ENCODE measurements at regions not wholly inside any gene's neighbourhood (a gene's known extent, or its start where the extent isn't known, plus 50 kb on each side); places are given as distances from the start of the nearest gene placed in this dataset.
"Not testable (repeated sequence)": the region's sequence is repeated elsewhere in the genome, so short reads cannot be mapped to it uniquely, and the experiment has no call there.

DNA sequence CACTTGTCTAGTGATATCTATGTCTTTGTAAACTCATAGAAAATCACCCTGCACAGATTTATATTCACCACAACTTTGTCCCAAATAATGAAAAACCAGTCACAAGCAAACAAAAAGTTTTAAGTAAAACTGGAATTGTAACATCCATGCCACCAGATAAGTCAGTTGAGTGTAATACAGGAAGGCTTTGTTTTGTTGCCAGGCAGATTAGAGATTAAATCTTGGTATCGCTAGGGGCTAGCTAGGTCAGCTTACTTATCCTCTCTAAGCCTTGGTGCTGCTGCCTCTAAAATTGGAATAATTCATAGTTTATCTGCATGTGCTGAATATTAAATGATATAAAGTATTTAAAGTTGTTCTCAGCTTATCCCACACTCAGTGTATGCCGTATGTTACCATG is 1062.5 kb downstream of the CDH9 start:
- DNase-seq (ENCODE audit: low spot score), result no peak

DNA sequence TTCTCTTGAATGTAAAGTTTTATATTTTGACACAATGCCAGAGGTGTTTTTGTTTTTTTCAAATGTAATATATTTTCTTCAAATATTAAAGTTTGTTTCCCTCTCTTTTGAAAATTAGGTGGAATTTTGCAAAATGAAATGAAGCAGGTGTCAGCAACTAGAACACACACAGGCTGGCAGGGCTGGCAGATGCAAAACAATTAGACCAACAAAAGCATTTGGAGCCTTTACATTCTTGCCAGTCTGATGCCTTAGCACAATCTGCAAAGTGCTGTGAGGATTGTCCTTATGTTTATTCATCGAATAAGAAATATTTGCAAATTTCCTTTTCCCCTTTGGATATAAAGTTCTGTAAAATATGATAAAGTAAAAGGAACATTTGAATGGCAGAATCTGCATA is 1063.9 kb downstream of the CDH9 start:
- no peak for DNase-seq (ENCODE audit: low spot score)

DNA sequence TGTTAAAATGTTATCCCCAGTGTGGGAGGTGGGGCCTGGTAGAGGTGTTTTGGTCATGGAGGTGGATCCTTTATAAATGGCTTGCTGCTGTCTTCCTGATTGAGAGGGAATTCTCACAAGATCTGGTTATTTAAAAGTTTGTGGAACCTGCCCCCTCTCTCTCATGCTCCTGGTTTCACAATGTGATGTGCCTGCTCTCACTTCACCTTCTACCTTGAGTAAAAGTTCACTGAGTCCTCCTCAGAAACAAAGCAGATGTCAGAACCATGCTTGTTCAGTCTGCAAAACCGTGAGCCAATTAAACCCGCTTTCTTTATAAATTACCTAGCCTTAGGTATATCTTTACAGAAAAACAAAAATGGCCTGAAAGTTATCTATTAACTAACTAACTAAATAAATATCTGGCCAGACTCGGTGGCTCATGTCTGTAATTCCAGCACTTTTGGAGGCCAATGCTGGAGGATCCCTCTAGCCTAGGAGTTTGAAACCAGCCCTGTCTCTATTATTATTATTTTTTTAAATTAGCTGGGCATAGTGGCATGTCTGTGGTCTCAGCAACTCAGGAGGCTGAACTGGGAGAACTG is 1067.4 kb downstream of the CDH9 start:
- no peak for DNase-seq (ENCODE audit: low spot score)

DNA sequence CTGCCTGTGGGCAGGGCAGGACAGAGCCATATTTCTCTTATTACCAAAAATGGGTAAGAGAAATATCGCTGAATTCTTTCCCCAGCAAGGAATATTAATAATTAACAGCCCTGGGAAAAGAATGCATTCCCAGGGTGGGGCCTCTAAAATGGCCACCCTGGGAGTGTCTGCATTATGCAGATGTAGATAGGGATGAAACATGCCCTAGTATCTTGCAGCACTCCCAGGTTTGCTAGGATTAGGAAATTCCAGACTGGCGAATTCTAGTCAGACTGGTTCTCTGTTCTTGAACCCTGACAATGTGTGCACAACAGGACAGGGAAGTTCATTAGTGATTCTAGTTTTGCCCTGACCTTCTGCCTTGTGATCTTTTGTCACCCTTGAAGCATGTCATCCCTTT is 1069.3 kb downstream of the CDH9 start:
- not testable (repeated sequence) for DNase-seq (ENCODE audit: low spot score)

DNA sequence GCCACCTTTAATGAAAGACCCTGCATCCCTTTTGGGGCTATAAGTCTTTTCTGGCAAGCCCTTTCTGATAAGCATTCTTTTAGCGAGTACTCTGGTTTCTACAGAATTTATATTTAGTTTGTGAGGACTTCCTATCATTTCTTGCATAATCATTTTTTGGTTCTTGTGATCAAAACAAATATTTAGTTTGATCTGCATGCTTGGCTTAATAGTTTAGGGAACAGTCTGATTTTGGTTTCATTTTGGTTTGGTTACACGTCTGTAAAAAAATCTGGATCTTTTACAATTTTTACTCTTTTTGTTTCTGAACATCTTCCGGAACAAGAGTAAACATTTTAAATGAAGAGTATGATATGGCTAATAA is 1074.4 kb downstream of the CDH9 start:
- no peak for DNase-seq (ENCODE audit: low spot score)

- DNase-seq (ENCODE audit: low spot score), result no peak
Observed at GRCh38 chr5:25963251-25964008, 1075.0 kb downstream of the CDH9 start.

GRCh38 chr5:25955337-25955736 is 1083.0 kb downstream of the CDH9 start:
- no peak for DNase-seq (ENCODE audit: low spot score)

DNA sequence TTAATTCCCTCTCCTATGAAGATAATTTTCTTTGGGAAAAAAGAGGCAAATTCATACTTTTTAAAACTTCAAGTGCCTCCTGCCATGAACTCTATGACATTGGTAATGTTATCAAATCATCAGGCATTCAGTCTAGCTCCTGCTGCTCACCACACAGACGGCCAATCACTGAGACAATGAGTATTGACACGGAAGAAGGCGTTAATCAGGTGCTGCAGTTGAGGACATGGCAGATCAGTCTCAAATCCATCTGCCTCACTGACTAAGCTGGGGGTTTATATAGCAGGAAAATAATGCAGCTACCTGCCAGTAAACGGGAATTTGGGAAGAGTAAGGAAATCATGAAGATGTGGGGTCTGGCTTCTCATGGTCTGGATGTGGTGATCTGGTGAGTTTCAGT is 1087.7 kb downstream of the CDH9 start:
- no peak for DNase-seq (ENCODE audit: low spot score)

DNA sequence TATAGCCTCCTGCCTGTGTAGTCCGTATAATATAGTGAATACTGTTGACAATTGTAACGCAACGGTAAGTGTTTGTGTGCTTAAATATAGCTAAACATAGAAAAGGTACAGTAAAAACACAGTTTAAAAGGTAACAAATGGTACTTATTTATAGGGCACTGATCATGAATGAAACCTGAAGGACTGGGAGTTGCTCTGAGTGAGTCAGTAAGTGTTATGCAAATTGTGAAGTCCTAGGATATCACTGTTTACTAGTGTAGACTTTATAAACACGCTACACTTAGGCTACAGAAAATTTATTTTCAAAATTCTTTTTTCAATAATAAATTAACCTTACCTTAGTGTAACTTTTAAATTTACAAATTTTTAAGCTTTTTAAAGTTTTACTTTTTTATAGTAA is 1090.1 kb downstream of the CDH9 start:
- DNase-seq (ENCODE audit: low spot score), result no peak

GRCh38 chr5:25944786-25945185 is 1093.6 kb downstream of the CDH9 start:
- no peak for DNase-seq (ENCODE audit: low spot score)

DNA sequence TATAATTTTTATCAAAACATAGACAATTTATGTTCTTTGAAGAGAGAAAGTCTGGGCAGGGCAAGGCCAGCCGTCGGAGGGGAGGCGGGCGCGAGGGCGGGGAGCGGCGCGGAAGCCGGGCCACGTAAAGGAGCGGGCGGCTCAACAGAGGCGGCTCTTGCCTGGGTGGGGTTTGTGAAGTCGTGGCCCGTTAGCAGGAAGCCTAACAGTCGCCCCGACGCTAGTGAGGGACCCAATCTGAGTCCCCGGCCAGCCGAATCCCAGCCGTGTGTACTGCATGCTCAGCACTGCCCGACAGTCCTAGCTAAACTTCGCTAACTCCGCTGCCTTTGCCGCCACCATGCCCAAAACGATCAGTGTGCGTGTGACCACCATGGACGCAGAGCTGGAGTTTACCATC is 1129.2 kb downstream of the CDH9 start:
- no peak for DNase-seq (ENCODE audit: low spot score)

- DNase-seq (ENCODE audit: low spot score), result no peak
Observed at GRCh38 chr5:25905646-25906045, 1132.7 kb downstream of the CDH9 start.

GRCh38 chr5:25892211-25892610 is 1146.2 kb downstream of the CDH9 start:
- no peak for DNase-seq (ENCODE audit: low spot score)

- DNase-seq (ENCODE audit: low spot score), result no peak
Observed at GRCh38 chr5:25891691-25892090, 1146.7 kb downstream of the CDH9 start.

DNA sequence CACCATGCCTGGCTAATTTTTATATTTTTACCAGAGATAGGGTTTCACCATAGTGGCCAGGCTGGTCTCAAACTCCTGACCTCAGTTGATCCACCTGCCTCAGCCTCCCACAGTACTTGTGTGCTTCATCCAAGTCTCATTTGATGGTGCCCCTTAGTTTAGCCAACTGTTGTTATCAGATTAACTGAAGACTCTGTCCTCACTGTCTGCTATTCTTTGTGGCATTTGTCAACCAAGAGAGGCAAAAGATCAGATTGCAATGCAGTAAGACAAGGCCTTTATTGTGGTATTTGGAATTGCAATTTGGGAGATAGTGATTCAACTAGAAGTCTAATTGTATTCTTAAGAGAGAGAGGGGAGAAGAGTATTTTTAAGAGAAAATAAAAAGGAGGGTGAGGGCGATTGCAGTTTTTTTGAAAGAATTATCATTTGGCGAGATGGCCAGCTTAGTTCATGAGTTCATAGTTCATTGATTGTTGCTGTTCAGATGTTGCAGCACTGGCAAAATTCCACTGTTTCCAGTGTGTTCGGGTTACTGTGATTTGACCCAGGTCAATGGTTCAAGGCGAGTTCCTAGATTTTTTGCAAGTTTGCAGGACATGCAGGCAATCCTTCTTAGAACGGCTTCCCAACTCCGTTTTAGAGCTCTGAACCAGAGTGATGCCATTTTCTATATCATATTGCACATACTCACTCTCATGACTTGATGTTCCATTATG is 1156.9 kb downstream of the CDH9 start:
- DNase-seq (ENCODE audit: low spot score), result no peak

DNA sequence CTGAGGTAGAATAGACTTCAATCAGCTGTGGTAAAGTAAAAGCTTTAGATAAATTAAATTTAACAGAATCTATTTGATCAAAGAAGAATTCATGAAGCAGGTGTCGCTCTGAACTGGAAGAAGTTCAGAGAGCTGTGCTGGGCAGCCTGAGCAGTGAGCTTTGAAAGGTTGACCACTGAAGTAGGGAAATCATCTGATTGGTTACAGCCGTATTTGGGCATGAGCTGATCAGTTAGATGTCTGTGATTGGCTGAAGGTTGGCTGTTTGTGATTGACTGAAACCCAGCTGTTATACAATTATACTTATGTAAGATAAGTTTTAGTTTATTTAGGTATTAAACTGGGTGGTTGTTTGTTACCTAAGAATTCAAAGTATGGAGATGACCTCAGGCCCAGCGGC is 1174.6 kb downstream of the CDH9 start:
- DNase-seq (ENCODE audit: low spot score), result no peak

DNA sequence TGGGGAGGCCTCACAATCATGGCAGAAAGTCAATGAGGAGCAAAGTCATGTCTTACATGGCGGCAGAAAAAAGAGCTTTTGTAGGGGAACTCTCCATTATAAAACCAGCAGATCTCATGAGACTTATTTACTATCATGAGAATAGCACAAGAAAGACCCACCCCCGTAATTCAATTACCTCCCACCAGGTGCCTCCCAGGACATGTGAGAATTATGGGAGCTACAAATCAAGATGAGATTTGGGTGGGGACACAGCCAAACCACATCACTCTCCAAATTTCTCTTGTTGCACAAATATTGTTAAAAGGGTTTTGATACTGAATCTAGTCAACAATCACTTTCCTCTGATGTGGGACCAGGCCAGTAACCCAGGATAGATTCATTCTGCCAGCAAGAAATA is 1176.1 kb downstream of the CDH9 start:
- DNase-seq (ENCODE audit: low spot score), result no peak

DNA sequence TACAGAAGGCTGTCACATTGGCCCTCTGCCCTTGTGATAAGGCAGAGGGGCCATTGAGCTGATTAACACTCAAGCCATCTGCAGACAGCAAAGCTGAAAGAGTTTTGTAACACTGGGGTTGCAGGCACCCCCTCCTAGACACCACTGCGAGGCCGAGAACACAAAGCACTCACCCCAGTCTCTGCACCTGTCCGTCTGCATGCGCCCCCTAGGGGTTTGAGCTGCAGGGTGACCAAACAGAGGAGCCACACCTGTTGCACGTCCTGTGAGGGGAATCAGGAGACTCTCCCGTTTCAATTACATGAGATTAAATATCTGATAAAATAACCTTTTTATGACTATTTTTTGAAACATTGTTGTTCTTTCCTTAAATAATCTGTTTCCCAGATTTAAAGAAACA is 1180.4 kb downstream of the CDH9 start:
- no peak for DNase-seq (ENCODE audit: low spot score)

DNA sequence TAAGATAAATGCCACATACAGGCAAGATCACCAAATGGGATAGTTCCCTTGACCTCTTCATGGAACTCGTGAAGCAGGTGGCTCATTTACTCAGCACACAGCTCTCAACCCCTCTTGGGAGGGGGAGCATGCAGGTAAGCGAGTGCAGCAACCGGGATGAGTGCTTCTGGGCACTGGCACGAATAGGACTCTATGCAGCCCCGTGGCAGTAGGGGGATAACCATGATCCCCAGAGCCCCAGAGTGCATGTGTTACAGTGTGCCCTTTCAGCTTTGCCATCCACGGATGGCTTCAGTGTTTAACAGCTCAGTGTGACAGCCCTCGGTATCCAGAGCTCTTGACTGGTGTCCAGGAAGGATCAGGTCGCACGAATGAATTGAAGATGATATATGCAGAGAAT is 1187.1 kb downstream of the CDH9 start:
- DNase-seq (ENCODE audit: low spot score), result no peak

GRCh38 chr5:25850581-25850980 is 1187.8 kb downstream of the CDH9 start:
- DNase-seq (ENCODE audit: low spot score), result no peak

GRCh38 chr5:25849270-25849669 is 1189.1 kb downstream of the CDH9 start:
- no peak for DNase-seq (ENCODE audit: low spot score)

- no peak for DNase-seq (ENCODE audit: low spot score)
Observed at GRCh38 chr5:25823330-25823873, 1178.6 kb upstream of the CDH10 start.

Data from hematopoietic multipotent progenitor cell treated with erythropoietin and hydrocortisone succinate and interleukin-3 and kit ligand, for 17 days (in vitro differentiated cells).